ENCODE measurements at regions not wholly inside any gene's neighbourhood (a gene's known extent, or its start where the extent isn't known, plus 50 kb on each side); places are given as distances from the start of the nearest gene placed in this dataset.
"Not testable (repeated sequence)": the region's sequence is repeated elsewhere in the genome, so short reads cannot be mapped to it uniquely, and the experiment has no call there.

GRCh38 chrX:7514871-7515599, 327.9 kb upstream of the VCX start:
- no peak for DNase-seq

- DNase-seq: no peak
Observed at GRCh38 chrX:7512845-7513244, 330.1 kb upstream of the VCX start.

- no peak for DNase-seq
Observed at GRCh38 chrX:7503251-7503650, 339.7 kb upstream of the VCX start.

GRCh38 chrX:7500386-7500785, 342.6 kb upstream of the VCX start:
- no peak for DNase-seq

GRCh38 chrX:7486505-7486904, 338.6 kb upstream of the PUDP start:
- DNase-seq: no peak

DNA sequence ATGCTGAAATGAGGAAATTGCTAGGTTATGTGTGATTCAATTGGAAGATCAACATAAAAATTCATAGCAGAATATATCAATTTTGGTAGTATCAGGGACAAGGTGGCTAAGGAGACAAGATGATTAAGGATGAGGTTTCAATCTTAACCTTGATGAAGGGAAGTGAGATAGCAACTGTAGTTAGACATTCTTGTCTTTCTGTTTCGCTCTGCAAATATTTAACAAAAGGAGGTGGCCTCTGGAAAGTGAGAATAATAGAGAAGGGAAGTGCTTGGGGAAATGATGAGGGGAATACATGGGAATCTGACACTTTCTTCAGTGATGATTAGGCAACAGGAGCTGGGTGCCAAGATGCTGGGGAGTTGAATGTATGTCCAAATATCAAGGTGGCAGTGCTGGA, 337.1 kb upstream of the PUDP start:
- DNase-seq: no peak

- DNase-seq: no peak
Observed at GRCh38 chrX:7480721-7481120, 332.8 kb upstream of the PUDP start.

GRCh38 chrX:7462110-7462509, 314.2 kb upstream of the PUDP start:
- DNase-seq: no peak

DNA sequence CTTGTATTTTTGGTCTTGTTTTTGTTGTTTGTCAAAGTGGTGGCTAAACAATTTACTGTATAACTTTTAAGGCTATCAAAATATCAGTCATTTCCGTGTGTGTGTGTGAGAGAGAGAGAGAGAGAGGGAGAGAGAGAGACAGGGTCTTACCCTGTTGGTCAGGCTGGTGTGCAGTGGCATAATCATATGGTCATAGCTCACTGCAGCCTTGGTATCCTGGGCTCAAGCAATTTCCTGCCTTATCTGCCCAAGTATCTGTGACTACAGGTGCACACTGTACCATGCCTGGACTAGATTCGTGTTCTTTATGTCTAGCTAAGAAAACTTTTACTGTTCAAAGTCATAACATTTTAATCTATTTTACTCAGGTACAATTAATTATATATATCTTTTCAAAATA, 313.1 kb upstream of the PUDP start:
- DNase-seq: not testable (repeated sequence)

- DNase-seq: peak in 1 of 2 donors; percentile 4
Observed at GRCh38 chrX:7447801-7448499, 300.0 kb upstream of the PUDP start.

DNA sequence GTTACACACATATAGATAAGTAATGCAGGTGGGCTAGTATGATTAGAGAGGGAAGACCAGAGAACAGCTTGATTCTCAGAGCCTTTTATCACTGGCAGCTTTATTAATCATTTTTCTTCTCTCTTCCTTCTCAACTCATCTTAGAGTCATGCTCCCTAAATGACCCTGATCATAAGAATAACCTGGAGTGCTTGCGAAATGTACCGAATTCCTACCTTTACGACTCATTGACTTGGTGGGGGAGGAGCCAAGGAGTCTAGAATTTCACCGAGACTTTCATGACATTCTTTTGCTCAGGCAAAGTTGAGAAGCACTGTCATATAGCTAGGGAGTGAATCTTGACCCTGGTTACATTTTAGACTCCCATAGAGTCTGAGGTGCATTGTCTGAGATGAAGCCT, 298.9 kb upstream of the PUDP start:
- DNase-seq: no peak

- no peak for DNase-seq
Observed at GRCh38 chrX:7444967-7445366, 297.0 kb upstream of the PUDP start.

- DNase-seq: no peak
Observed at GRCh38 chrX:7441586-7441985, 293.6 kb upstream of the PUDP start.

- DNase-seq: no peak
Observed at GRCh38 chrX:7435822-7436221, 287.9 kb upstream of the PUDP start.

GRCh38 chrX:7432901-7433300, 284.9 kb upstream of the PUDP start:
- DNase-seq: no peak

DNA sequence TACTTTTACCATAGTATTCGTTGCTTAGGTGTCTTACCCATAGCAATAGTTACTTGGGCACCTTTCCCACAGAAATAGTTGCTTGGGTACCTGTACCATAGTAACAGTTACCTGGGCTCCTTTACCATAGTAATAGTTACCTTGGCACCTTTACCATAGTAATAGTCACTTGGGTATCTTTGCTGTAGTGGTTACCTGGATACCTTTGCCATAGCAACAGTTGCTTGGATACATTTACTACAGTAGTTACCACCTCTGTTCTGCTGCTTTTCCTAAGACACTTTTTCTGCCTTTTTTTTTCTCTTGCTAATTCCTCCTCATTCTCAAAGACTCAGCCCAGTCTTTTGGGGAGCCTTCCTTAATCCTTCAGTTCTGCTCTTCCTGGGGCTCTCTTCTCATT, 272.8 kb upstream of the PUDP start:
- no peak for DNase-seq

GRCh38 chrX:7414753-7415152, 266.8 kb upstream of the PUDP start:
- no peak for DNase-seq

DNA sequence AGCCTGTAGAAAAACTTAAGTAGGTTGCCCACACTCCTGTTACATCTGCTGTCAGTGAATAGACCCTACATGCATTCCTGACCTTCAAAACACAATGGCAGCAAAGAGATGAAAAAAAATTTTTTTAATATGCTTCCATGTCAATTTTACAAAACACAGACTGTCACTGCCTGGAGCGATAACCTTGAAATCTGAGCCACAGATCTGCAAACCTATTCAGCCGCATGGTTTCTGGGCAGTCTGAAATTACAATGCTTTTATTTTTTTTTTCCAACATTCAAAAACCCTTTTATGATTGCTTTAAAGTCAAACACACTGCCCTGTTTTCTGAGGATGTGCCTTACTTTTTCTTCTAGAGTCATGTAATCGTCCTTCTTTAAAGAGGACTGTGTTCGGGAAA, 264.9 kb upstream of the PUDP start:
- no peak for DNase-seq

DNA sequence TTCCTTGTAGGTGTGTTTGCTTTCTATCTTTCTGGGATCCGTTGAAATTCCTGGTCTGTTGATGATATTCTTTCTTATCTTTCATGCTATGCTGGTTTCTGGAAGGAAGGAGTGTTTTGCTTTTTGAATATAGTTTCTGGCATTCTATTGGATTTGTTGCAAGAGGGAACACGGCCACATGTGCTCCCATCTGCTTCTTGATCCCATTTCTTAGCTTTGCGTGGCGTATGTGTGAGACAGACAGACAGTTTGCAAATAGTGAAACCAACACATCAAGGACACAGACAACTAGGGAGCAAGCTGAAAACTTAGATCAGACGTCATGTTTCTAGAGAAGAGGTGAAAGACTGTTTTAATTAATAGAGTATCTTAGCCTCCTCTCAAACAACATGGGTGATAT, 261.9 kb upstream of the PUDP start:
- DNase-seq: no peak

- DNase-seq: no peak
Observed at GRCh38 chrX:7399373-7399772, 251.4 kb upstream of the PUDP start.

DNA sequence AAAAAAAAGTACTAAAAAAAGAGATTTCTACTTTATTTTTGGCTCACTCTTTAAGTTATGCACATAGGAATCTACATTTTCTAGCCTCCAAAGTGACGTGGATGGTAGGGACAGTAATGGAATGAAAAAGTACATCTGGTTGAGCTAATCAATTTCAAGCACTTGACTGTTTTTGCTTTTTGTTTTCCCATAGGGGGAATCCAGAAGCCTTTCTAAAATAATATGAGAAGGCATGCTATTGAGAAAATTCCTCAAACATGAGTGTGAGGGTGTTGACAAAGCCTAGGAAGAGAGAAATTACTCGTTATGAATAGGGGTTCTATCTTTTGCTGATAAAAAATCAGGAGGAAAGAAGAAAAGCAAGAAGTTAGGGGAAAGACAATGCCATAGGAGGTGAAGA, 242.5 kb upstream of the PUDP start:
- DNase-seq: no peak

- no peak for DNase-seq
Observed at GRCh38 chrX:7389576-7389975, 241.6 kb upstream of the PUDP start.

DNA sequence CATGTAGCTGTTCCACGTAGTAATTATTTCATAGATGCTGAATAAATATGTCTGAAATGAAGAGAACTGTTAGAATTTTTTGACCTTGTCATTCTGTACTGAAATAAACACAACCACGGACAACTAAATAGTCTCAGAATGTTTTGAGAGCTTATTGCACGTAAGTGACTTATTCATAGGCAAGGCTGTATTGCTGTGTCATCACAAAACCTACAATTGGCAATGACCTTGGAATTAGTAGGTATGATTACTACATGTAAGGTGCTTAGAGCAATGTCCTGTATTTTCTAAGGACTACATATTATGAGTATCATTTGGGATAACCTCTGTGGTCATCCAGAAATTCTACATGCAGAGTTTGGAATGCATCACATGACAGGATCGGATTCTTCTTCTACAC, 237.2 kb upstream of the PUDP start:
- DNase-seq: no peak

- no peak for DNase-seq
Observed at GRCh38 chrX:7378406-7378805, 230.5 kb upstream of the PUDP start.
